GM19467 (cell line): ENCODE measurements at regions not wholly inside any gene's neighbourhood (a gene's known extent, or its start where the extent isn't known, plus 50 kb on each side); places are given as distances from the start of the nearest gene placed in this dataset.
"Not testable (repeated sequence)": the region's sequence is repeated elsewhere in the genome, so short reads cannot be mapped to it uniquely, and the experiment has no call there.

Experiments
- ATAC-seq: cut with Tn5 transposase; IDR thresholded peaks from one replicate; pipeline ENCODE4 v1.9.1; 2021; ENCODE audit warnings: mild to moderate bottlenecking, moderate library complexity; ENCODE audit not compliant: unreplicated experiment

GRCh38 chr7:131158244-131158636 lies 169.4 kb upstream of the MKLN1 start:
- ATAC-seq, result not testable (repeated sequence)

- no peak for ATAC-seq
Observed at GRCh38 chr7:131159961-131160361, 167.7 kb upstream of the MKLN1 start.

- ATAC-seq, result no peak
Observed at GRCh38 chr7:131161103-131161502, 166.6 kb upstream of the MKLN1 start.

GRCh38 chr7:131164025-131164925 lies 163.4 kb upstream of the MKLN1 start:
- ATAC-seq, result no peak

GRCh38 chr7:131166066-131166465 lies 161.6 kb upstream of the MKLN1 start:
- ATAC-seq, result no peak

GRCh38 chr7:131170440-131171271 lies 157.0 kb upstream of the MKLN1 start:
- ATAC-seq, result no peak

- ATAC-seq, result no peak
Observed at GRCh38 chr7:131173145-131173890, 154.4 kb upstream of the MKLN1 start.

GRCh38 chr7:131174391-131174790 lies 153.3 kb upstream of the MKLN1 start:
- no peak for ATAC-seq

- ATAC-seq, result no peak
Observed at GRCh38 chr7:131174855-131175254, 152.8 kb upstream of the MKLN1 start.

- ATAC-seq, result no peak
Observed at GRCh38 chr7:131182446-131183058, 145.1 kb upstream of the MKLN1 start.

GRCh38 chr7:131183072-131183471 lies 144.6 kb upstream of the MKLN1 start:
- no peak for ATAC-seq

- no peak for ATAC-seq
Observed at GRCh38 chr7:131183611-131184119, 144.0 kb upstream of the MKLN1 start.

GRCh38 chr7:131186816-131187215 lies 140.9 kb upstream of the MKLN1 start:
- no peak for ATAC-seq

- peak; percentile 75 for ATAC-seq
Observed at GRCh38 chr7:131188367-131189339, 139.0 kb upstream of the MKLN1 start.

GRCh38 chr7:131189488-131189887 lies 138.2 kb upstream of the MKLN1 start:
- no peak for ATAC-seq

- no peak for ATAC-seq
Observed at GRCh38 chr7:131190146-131190545, 137.5 kb upstream of the MKLN1 start.

- no peak for ATAC-seq
Observed at GRCh38 chr7:131190581-131190980, 137.1 kb upstream of the MKLN1 start.

GRCh38 chr7:131194070-131194865 lies 133.4 kb upstream of the MKLN1 start:
- ATAC-seq, result no peak

- no peak for ATAC-seq
Observed at GRCh38 chr7:131196803-131197202, 130.9 kb upstream of the MKLN1 start.
